Stimulated activated CD4-positive, alpha-beta T cell treated with anti-CD3 and anti-CD28 coated beads, TNF-alpha, amount 100 ng/mL, for 48 hours (primary cell): ENCODE measurements at regions not wholly inside any gene's neighbourhood (a gene's known extent, or its start where the extent isn't known, plus 50 kb on each side); places are given as distances from the start of the nearest gene placed in this dataset.
A peak's percentile ranks its signal among the peaks of the same experiment; 100 is the strongest.

Experiments used
- DNase-seq, 3 donors: peaks; one replicate each; pipeline ENCODE4 v3.0.0-alpha.2; 2020; ENCODE audit warnings: low read depth in 3 of 3

DNA sequence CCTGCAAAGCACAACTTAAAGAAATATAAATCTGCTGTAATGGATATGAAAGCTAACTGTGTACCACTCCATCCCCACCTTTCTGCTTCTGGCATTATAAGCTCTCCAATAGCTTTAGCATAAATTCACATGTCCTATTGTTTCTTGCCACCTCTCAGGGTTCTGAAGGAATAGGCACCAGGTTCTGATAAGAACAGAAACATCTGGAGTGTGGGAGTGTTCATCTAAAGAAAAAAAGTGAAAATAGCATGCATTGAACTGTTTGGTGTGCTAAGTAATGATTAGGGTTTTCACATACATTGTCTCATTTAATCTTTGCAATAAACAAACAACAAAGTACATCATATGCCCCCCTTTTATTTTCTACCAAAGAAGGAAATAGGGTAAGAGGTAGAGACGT is 72.3 kb downstream of the FAM76B start:
- no peak for DNase-seq

DNA sequence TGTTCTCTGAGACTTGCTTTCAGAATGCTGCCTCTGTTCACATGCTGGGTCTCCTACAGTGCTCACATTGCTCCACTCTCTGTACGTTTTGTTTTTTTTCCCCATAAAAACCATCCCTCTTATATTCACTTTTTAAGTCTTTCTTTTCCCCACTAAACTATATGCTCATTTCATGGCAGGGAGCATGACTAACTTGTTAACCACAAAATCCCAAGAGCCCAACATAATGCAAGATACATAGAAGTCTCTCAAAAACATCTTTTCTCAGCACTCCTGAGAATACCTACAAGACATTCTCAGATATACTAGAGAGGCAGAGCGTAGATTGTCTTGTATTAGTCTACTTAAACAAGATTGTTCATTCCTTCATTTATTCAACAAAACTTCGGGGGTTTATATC is 73.3 kb downstream of the FAM76B start:
- no peak for DNase-seq

DNA sequence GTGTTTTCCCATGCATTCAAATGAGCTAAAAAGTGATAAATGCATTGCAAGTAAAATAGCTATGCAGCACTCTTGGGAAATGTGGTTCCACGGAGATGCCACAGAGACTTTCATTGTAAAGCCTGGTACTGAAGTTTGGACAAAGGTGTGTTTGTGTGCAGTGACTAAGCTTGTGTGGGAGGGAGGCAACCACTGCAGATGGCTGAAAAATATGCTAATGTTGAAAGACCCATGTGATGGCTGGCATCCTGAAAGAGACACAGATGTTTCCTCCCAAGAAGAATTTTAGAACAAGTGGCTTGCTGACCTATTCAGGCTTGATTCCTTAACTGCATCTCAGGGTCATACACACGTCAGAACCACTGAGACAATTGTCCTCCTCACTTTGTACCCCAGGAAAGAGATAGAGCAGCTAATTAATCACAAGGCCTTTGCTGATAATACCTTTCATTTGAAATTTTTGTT is 73.8 kb downstream of the FAM76B start:
- DNase-seq: peak in 1 of 3 donors; percentile 26

DNA sequence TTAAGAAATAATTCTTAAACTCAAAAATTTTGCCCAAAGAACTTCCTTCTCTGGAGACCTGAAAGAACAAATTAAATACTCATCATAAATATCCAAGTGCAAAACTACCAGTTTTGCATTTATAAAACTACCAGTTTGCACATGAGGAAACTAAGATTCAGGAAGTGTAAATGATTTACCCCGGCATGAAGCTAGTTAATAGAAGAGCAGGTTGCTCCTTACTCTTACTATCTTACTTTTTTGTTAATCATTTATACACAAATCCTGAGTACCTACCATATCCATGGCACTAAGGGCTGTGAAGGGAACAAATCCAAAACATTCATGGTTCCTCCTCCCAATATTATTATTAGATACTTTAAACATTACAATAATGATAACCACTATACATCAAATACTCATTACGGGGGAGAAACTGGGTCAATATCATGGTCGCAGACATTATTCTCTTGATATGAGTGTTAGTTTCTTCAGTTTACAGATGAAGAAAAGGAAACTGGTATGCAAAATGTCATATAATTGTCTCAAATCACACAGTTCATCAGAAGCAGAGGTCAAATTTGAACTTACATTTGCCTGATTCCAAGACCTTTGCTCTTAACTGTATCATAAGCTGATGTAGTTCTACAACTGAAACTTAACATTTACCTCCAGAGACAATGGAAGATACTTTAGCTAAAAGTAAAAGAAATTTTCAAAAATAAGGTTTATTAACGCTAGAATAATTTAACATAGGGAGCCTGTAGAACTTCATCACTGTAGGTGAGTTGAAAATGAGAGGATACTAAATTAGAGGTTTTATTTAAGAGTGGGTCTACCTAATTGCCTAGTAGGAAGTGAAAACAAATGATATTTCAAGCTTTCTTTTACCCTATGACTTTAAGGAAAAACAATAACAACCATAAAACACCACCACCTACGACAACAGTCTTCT is 74.5 kb downstream of the FAM76B start:
- DNase-seq: no peak

GRCh38 chr11:95713428-95713827 is 76.2 kb downstream of the FAM76B start:
- no peak for DNase-seq

DNA sequence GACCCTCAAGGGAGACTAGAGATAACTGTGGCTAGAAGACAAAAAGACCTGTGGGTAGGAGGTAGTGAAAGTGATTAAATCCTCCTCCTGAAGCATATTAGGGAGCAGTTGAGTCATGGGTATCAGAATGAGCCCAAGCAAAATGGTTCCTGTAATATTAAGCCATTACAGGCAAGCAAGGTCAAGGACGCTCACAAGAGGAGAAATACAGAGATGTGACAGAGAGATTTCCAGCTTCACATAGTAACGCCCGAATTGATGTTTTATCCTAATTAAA is 77.7 kb downstream of the FAM76B start:
- no peak for DNase-seq

- DNase-seq: no peak
Observed at GRCh38 chr11:95711162-95711944, 78.2 kb downstream of the FAM76B start.

- no peak for DNase-seq
Observed at GRCh38 chr11:95708681-95709080, 80.9 kb downstream of the FAM76B start.

DNA sequence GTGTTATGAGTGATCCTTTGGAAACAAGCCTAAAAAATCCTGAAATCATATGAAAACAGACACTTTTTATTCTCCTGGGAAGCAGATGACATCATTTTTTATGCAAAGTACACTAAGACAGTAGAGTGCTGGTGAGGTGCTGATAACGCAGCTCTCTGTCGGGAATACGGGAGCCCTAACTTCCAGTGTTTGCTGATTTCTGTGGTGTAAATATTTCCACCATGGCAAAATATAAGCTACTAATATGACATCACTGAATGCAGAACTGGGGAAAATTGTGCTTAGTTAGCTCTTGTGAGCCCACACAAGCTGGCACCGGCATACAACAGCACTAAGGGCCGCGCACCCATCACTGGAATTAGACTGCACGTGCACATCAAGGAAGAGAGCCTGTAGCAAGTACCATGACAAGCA is 82.6 kb downstream of the FAM76B start:
- no peak for DNase-seq

GRCh38 chr11:95705485-95706124 is 84.0 kb downstream of the FAM76B start:
- peak; percentile 76 to 89 (median 79) for DNase-seq

GRCh38 chr11:95704865-95705264 is 84.7 kb downstream of the FAM76B start:
- DNase-seq: no peak

DNA sequence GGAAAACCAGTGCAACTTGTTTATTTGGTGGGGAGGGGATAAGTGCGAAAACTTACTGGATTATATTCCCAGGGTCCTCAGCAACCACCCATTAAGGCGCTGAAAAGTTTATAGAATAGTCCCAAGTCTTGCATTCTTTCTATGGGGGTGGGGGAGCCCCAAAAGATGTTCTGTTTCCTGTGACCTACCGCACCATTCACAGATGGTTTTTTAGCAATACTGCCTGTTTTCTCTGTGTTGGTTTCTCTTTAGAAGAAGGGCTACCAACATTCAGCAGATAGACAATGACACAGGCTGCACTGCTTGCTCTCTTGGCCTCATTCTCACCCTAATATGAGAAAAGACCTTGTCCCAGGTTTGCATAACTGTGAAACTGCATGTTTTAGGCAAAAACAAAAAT is 86.5 kb downstream of the FAM76B start:
- no peak for DNase-seq

DNA sequence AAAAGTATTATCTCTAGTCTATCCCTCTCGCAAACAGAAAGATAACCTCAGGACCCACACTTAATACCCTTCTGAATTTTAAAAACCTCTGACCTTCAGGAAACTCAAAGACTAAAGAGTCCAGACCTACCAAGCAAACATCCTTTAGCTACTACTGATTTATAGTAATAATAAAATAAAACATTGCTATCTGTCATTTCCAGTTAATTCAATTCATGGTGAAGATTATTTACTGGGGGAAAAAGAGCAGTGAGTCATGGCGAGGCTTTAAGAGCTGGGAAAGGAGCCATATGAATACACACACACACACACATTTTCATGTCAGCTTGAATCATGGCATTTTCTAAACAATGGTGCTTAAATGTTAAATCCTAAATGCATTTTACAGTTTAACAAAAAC is 87.1 kb downstream of the FAM76B start:
- DNase-seq: no peak

DNA sequence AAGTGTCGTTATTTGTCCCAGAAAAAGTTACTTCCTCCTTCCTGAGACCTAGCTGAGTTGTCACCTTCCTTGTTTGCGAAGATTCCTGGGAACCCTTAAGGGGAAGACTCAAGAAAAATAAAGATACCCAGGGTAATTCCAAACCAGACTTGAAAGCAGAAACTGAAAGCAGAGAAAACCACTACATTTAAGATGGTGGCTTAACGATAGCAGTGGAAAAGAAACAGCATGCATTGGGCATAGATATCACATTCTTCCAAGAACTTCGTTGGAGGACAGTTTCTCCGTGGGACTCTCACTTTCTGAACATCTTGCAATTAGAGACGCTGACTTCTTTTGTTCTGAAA is 89.1 kb downstream of the FAM76B start:
- no peak for DNase-seq

GRCh38 chr11:95699631-95700470 is 89.7 kb downstream of the FAM76B start:
- no peak for DNase-seq

GRCh38 chr11:95698676-95699557 is 90.7 kb downstream of the FAM76B start:
- no peak for DNase-seq

DNA sequence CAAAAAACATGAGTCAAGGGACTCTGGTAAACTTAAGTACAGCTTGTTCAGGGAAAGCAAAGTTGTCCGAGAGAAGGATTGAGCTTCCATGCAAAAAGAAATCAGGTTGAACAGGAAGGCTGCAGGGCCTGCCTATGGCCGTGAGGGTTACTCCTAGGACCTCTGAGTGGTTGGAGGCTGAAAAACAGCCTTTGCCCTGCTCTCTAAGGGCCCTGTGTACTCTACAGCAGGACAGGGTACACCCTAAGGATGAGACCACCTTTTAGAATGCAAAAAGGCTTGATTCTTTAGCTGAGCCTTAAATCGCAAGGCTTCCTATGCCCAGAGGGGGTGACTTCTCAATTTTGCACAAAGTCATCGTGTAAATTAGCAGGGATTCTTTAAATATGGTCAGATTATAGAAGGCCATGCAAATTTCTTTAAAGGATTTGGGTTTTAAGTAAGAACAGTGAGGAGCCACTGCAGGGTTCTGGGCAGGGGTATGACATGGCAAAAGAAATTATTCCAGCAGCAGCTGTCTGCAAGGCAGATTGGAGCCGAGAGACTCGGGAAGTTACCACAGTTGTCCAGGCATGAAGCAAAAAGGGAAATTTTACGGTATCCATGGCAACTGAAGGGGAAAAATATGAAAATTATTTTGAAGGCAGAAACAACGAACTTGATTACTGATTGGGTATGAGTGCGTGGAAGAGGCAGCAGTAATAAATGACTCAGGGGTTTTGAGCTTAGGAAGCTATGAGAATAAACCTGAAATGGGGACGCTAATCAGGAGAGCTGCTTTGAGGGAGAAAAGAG is 91.8 kb downstream of the FAM76B start:
- no peak for DNase-seq

DNA sequence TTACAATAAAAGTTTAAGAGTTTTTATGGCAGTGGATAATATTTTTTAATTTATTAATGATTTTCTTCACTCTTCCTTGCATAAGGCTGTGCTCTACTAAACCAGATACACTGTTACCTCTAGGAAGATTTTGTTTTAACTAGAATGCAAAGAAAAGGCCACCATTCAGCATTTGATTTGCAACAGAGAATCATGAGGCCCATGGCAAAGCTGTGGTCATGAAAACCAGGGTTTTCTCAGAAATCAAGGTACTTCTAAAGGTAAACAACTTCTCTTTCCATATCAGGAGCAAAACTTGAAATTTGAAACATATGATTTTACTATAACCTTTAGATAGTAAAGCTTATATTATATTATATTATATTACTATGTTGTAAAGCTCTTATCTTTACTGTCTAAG is 94.4 kb downstream of the FAM76B start:
- no peak for DNase-seq

DNA sequence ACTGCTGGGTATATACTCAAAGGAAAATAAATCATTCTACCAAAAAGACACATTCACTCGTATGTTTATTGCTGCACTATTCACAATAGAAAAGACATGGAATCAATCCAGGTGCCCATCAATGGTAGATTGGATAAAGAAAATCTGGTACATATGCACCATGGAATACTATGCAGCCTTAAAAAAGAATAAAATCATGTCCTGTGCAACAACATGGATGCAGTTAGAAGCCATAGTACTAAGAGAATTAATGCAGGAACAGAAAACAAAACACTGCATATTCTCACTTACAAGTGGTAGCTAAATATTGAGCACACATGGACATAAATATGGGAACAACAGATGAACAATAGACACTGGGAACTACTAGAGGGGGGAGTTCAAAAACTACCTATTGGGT is 96.3 kb downstream of the FAM76B start:
- no peak for DNase-seq
